SK-N-MC (cell line): ENCODE measurements at regions not wholly inside any gene's neighbourhood (a gene's known extent, or its start where the extent isn't known, plus 50 kb on each side); places are given as distances from the start of the nearest gene placed in this dataset.

Experiments
- EZH2 ChIP-seq: fragments of 200-600 bp; sonication (generic); IDR thresholded peaks from one replicate; pipeline ENCODE4 v1.6.1; 2017; ENCODE audit warnings: antibody characterized with exemption
- POLR2AphosphoS5 ChIP-seq: IDR thresholded peaks from 2 replicates; pipeline ENCODE4 v1.6.1; 2012; ENCODE audit warnings: mild to moderate bottlenecking, low read depth, low read length, borderline replicate concordance

- TF ChIP-seq POLR2AphosphoS5 (no peak), EZH2 (no peak)
Measured at GRCh38 chr7:16261100-16261499, 160.2 kb downstream of the CRPPA start.
